HUES6 (cell line): ENCODE measurements at regions not wholly inside any gene's neighbourhood (a gene's known extent, or its start where the extent isn't known, plus 50 kb on each side); places are given as distances from the start of the nearest gene placed in this dataset.
"Not testable (repeated sequence)": the region's sequence is repeated elsewhere in the genome, so short reads cannot be mapped to it uniquely, and the experiment has no call there.

ENCODE experiments used
- H3K27ac ChIP-seq: 2 replicates; pipeline ENCODE4 v1.7.0; 2013; ENCODE audit warnings: low read depth, mild to moderate bottlenecking, low read length, inconsistent platforms
- H3K27me3 ChIP-seq: 2 replicates; pipeline ENCODE4 v1.6.1; 2013; ENCODE audit warnings: low read length; ENCODE audit not compliant: control insufficient read depth, insufficient read depth
- H3K36me3 ChIP-seq: 2 replicates; pipeline ENCODE4 v1.6.1; 2013; ENCODE audit warnings: low read length; ENCODE audit not compliant: control insufficient read depth, insufficient read depth
- H3K4me1 ChIP-seq: 2 replicates; pipeline ENCODE4 v1.6.1; 2013; ENCODE audit warnings: low read length; ENCODE audit not compliant: control insufficient read depth, insufficient read depth
- H3K4me3 ChIP-seq: 2 replicates; pipeline ENCODE4 v1.5.1; 2013; ENCODE audit warnings: low read depth, low read length
- H3K9ac ChIP-seq: one replicate; pipeline ENCODE4 v1.6.1; 2013; ENCODE audit warnings: mild to moderate bottlenecking, low read length
- H3K9me3 ChIP-seq: 2 replicates; pipeline ENCODE4 v1.6.1; 2013; ENCODE audit warnings: low read depth, low read length; ENCODE audit not compliant: control insufficient read depth, insufficient read depth

DNA sequence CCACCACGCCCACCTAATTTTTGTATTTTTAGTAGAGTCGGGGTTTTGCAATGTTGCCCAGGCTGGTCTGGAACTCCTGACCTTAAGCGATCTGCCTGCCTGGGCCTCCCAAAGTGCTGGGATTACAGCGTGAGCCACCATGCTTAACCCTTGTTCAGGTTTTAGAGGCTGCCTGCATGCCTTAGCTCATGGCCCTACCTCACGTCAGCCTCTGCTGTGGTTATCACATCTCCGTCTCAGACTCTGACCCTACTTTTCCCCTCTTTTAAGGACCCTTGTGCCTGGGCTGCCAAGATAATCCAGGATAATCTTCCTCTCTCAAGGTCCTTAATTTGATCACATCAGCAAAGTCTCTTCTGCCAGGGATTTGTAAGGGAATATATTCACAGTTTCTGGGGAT is 98.2 kb upstream of the PMAIP1 start:
- Histone ChIP-seq H3K9ac (no peak overlapping the region), H3K27ac (no peak overlapping the region), H3K27me3 (no peaks in the 10 kb centered on the region), H3K4me3 (no peak overlapping the region), H3K36me3 (no peaks in the 10 kb centered on the region), H3K4me1 (no peaks in the 10 kb centered on the region), H3K9me3 (no peaks in the 10 kb centered on the region)

DNA sequence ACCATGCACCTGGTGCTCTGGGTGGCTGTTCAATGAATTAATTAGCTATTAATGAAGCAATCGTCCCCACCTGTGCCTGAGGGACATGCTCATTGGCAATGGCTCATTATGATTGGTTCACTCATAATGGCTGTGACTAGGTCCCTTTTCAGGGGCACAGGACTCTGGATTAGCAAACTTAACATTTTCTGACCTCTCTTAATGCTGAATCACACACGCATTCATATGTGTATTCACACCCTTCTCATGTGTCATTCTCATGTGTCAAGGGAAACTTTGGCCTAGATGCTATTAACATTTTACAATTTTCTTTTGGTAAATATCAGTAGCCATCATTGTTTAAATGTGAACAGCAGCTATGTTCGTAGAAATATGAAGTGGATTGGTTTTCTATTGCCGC is 98.9 kb upstream of the PMAIP1 start:
- H3K9me3 ChIP-seq = no peaks in the 10 kb centered on the region
- no peak overlapping the region for H3K4me3 ChIP-seq
- no peaks in the 10 kb centered on the region for H3K4me1 ChIP-seq
- no peak overlapping the region for H3K27ac ChIP-seq
- no peaks in the 10 kb centered on the region for H3K27me3 ChIP-seq
- H3K9ac ChIP-seq = no peak overlapping the region
- no peaks in the 10 kb centered on the region for H3K36me3 ChIP-seq

DNA sequence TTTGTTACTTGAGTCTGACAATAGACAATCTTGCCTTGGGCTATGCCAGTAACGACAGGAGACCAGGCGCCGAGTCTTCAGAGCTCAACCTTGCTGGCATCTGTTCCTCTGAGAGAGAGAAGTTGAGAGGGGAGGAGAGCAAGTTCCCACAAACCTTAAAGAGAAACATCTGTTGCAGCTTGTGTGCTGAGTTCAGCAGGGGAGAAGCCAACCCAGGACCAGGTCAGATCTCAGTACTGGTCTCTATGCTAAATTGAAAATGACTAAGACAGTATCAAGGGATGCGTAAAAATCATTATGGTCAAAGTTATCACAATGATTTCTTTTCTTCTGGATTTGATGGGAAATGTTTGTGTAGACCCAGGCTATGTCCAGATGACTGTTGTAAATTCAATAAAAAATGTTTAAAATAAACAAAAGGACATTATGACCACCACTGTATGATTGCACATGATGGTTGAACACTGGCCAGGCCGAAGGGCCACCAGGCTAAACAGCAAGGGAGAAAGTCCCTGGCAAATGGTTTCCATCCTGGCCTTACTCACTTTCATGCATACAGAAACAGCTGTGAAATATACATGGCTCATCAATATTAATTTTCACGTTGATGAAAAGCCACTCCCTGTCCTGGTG is 100.3 kb upstream of the PMAIP1 start:
- Histone ChIP-seq H3K9me3 (no peaks in the 10 kb centered on the region), H3K9ac (no peak overlapping the region), H3K36me3 (no peaks in the 10 kb centered on the region), H3K4me3 (no peak overlapping the region), H3K4me1 (no peaks in the 10 kb centered on the region), H3K27ac (no peak overlapping the region), H3K27me3 (no peaks in the 10 kb centered on the region)

- Histone ChIP-seq H3K4me3 (no peak overlapping the region), H3K36me3 (no peaks in the 10 kb centered on the region), H3K9ac (no peak overlapping the region), H3K4me1 (no peaks in the 10 kb centered on the region), H3K27ac (no peak overlapping the region), H3K9me3 (no peaks in the 10 kb centered on the region), H3K27me3 (no peaks in the 10 kb centered on the region)
Observed at GRCh38 chr18:59795882-59796281, 98.7 kb upstream of the CCBE1 start.

DNA sequence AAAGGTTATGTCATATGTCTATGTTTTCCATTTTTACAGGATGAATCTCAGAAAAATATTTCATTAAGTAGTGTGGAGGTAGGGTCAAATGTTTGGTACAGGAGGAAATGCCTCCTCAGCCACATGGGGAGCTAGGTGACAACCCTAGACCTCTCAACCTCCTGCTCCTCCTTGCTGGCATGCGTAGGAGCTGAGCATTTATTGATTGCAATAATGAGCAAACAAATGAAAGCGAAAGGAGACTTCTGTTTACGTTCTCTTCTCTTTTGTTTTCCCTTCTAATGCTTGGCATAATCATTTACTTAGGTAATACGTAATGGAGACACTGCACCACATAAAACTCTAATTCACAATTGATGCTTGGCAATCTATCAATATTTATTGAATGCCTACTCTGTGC is 95.1 kb upstream of the CCBE1 start:
- no peak overlapping the region for H3K9ac ChIP-seq
- no peak overlapping the region for H3K4me3 ChIP-seq
- no peak overlapping the region for H3K27ac ChIP-seq
- H3K27me3 ChIP-seq = no peaks in the 10 kb centered on the region
- peaks cover 6% of the 10 kb centered on the region; the same call in 1 of the 2 replicates for H3K4me1 ChIP-seq
- H3K9me3 ChIP-seq = no peaks in the 10 kb centered on the region
- no peaks in the 10 kb centered on the region for H3K36me3 ChIP-seq

- not testable (repeated sequence) for H3K27ac ChIP-seq, H3K27me3 ChIP-seq, H3K9ac ChIP-seq, H3K9me3 ChIP-seq, H3K4me3 ChIP-seq, H3K36me3 ChIP-seq
- peaks cover 10% of the 10 kb centered on the region; the same call in 1 of the 2 replicates for H3K4me1 ChIP-seq
Observed at GRCh38 chr18:59790346-59790936, 93.2 kb upstream of the CCBE1 start.

DNA sequence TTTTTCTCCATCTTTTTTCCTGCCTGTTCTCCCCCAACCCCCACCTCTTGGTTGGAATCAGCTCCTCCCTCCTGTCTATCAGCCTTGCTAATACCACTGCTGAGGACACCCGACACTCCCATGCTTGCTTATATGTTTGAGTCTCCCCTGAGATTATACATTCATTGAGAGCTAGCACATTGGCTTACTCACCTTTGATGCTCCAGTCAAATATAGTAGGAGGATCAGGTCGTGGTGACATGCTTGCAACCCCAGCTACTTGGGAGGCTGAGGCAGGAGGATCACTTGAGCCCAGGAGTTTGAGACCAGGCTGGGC is 91.5 kb upstream of the CCBE1 start:
- no peaks in the 10 kb centered on the region for H3K27me3 ChIP-seq
- H3K36me3 ChIP-seq = no peaks in the 10 kb centered on the region
- H3K9me3 ChIP-seq = no peaks in the 10 kb centered on the region
- H3K4me1 ChIP-seq = peaks cover 10% of the 10 kb centered on the region; the same call in 1 of the 2 replicates
- H3K27ac ChIP-seq = no peak overlapping the region
- H3K4me3 ChIP-seq = no peak overlapping the region
- no peak overlapping the region for H3K9ac ChIP-seq

GRCh38 chr18:59787998-59788790 is 91.0 kb upstream of the CCBE1 start:
- Histone ChIP-seq H3K36me3 (no peaks in the 10 kb centered on the region), H3K9me3 (no peaks in the 10 kb centered on the region), H3K4me1 (peaks cover 10% of the 10 kb centered on the region; the same call in 1 of the 2 replicates), H3K27ac (no peak overlapping the region), H3K4me3 (no peak overlapping the region), H3K27me3 (no peaks in the 10 kb centered on the region), H3K9ac (no peak overlapping the region)

DNA sequence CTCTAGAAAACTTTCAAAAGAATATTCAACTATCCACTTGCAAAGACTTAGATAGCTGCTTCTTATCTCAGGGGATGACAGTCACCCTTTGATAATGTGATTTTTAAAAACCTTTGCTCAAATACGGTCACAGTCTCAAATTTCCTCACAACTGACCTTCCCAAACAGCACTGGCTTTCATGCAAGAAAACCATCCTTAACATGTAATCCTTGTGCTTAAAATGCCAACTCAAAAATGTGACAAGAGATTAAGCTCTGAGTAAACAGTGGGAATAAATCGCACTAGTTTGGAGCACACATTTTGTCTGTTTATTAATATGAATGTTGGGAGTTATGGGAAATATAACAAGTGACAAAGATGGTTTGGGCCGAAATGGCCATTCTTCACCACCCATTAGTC is 87.5 kb upstream of the CCBE1 start:
- Histone ChIP-seq H3K36me3 (no peaks in the 10 kb centered on the region), H3K27me3 (no peaks in the 10 kb centered on the region), H3K9me3 (no peaks in the 10 kb centered on the region), H3K9ac (no peak overlapping the region), H3K4me3 (no peak overlapping the region), H3K27ac (no peak overlapping the region), H3K4me1 (peaks cover 10% of the 10 kb centered on the region; the same call in 1 of the 2 replicates)

- Histone ChIP-seq H3K27ac (no peak overlapping the region), H3K27me3 (no peaks in the 10 kb centered on the region), H3K9me3 (no peaks in the 10 kb centered on the region), H3K4me3 (no peak overlapping the region), H3K4me1 (peaks cover 7% of the 10 kb centered on the region; the same call in 1 of the 2 replicates), H3K9ac (no peak overlapping the region), H3K36me3 (no peaks in the 10 kb centered on the region)
Observed at GRCh38 chr18:59783138-59783537, 85.9 kb upstream of the CCBE1 start.

DNA sequence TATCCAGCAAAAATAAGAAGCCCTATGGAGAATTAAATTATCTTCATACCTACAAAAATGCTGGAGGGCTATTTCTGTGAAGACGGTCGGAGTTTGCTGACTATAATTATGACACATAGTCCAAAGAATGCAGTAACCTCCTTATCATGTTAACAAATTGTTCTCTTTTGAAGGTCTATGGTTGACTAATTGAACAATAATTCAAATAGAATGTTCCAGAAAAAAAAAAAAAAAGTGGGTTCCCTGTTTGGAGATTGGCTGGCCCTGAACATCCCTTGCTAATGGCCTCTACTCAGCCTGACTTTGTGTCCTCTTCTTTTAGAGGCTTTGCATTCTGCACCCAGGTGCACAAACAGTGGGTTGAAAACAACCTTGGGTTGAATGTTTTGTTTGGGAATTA is 82.8 kb upstream of the CCBE1 start:
- Histone ChIP-seq H3K4me1 (no peaks in the 10 kb centered on the region), H3K9ac (no peak overlapping the region), H3K27me3 (no peaks in the 10 kb centered on the region), H3K9me3 (no peaks in the 10 kb centered on the region), H3K36me3 (no peaks in the 10 kb centered on the region), H3K4me3 (no peak overlapping the region), H3K27ac (no peak overlapping the region)
